IMR-90 (cell line): ENCODE measurements at regions not wholly inside any gene's neighbourhood (a gene's known extent, or its start where the extent isn't known, plus 50 kb on each side); places are given as distances from the start of the nearest gene placed in this dataset.

Experiments used
- CEBPB ChIP-seq: IDR thresholded peaks from 2 replicates; pipeline ENCODE4 v1.6.1; 2012; ENCODE audit warnings: low read depth, low read length, improper control_type of control experiment
- MXI1 ChIP-seq: IDR thresholded peaks from 2 replicates; pipeline ENCODE4 v1.6.1; 2012; ENCODE audit warnings: low read depth, mild to moderate bottlenecking, low read length, moderate library complexity, borderline replicate concordance
- POLR2A ChIP-seq: IDR thresholded peaks from 2 replicates; pipeline ENCODE4 v1.6.1; 2012; ENCODE audit warnings: mild to moderate bottlenecking, low read depth, low read length
- SMC3 ChIP-seq: fragments of 150-350 bp; IDR thresholded peaks from 2 replicates; pipeline ENCODE4 v1.6.1; 2016; ENCODE audit warnings: low read depth, mild to moderate bottlenecking, antibody characterized with exemption, low read length, moderate library complexity
- TF ChIP-seq, protein P1 (sequence below): conservative IDR thresholded peaks from 2 replicates; pipeline ENCODE4 v1.5.1; 2012; ENCODE audit warnings: mild to moderate bottlenecking, low read depth, low read length, improper control_type of control experiment
- TF ChIP-seq, protein P2 (sequence below): fragments of 150-350 bp; IDR thresholded peaks from 2 replicates; pipeline ENCODE4 v1.6.1; 2017; ENCODE audit warnings: mild to moderate bottlenecking, antibody characterized with exemption, low read length, low read depth

DNA sequence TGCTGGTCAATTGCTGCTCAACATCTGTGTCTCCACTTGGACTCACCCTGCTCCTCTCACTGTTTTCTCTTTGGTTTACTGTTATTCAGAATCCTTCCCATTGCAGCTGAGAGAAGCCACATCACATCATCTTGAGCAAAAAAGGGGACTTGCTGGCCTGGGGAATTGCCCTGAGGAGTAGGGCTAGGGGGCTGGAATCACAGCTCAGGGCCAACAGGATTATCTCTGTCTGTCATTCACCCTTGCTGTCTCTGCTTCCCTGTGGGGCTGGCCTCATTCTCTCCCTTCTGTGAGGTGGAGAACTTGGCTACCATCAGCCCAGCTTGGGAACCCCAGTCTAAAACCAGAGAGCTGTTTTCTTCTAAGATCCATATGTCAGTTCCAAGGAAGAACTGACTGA is 140.7 kb upstream of the WNT4 start:
- TF ChIP-seq, protein P1, sequence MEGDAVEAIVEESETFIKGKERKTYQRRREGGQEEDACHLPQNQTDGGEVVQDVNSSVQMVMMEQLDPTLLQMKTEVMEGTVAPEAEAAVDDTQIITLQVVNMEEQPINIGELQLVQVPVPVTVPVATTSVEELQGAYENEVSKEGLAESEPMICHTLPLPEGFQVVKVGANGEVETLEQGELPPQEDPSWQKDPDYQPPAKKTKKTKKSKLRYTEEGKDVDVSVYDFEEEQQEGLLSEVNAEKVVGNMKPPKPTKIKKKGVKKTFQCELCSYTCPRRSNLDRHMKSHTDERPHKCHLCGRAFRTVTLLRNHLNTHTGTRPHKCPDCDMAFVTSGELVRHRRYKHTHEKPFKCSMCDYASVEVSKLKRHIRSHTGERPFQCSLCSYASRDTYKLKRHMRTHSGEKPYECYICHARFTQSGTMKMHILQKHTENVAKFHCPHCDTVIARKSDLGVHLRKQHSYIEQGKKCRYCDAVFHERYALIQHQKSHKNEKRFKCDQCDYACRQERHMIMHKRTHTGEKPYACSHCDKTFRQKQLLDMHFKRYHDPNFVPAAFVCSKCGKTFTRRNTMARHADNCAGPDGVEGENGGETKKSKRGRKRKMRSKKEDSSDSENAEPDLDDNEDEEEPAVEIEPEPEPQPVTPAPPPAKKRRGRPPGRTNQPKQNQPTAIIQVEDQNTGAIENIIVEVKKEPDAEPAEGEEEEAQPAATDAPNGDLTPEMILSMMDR: no peak
- TF ChIP-seq POLR2A (no peak), CEBPB (no peak), MXI1 (no peak), SMC3 (no peak)
- TF ChIP-seq, protein P2, sequence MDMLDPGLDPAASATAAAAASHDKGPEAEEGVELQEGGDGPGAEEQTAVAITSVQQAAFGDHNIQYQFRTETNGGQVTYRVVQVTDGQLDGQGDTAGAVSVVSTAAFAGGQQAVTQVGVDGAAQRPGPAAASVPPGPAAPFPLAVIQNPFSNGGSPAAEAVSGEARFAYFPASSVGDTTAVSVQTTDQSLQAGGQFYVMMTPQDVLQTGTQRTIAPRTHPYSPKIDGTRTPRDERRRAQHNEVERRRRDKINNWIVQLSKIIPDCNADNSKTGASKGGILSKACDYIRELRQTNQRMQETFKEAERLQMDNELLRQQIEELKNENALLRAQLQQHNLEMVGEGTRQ: no peak
